Prostate gland (tissue), 2 donors: ENCODE measurements at regions not wholly inside any gene's neighbourhood (a gene's known extent, or its start where the extent isn't known, plus 50 kb on each side); places are given as distances from the start of the nearest gene placed in this dataset.

Source experiments
- DNase-seq: peaks from one replicate; pipeline ENCODE4 v3.0.0-alpha.2; 2019; ENCODE audit warnings: low spot score
- H3K27ac ChIP-seq, 2 donors: fragments of 200-600 bp; sonication (generic); 2 replicates each; pipeline ENCODE4 v1.5.1; 2017 to 2019
- H3K27me3 ChIP-seq: fragments of 200-600 bp; sonication (generic); replicated peaks from 2 replicates; pipeline ENCODE4 v1.5.1; 2019; ENCODE audit not compliant: insufficient read depth
- H3K36me3 ChIP-seq, 2 donors: fragments of 200-600 bp; sonication (generic); 1 replicate in 1 of 2; 2 replicates in 1 of 2; pipeline versions ENCODE4 v1.5.1 to v1.8.1; 2017 to 2019
- H3K4me1 ChIP-seq: fragments of 200-600 bp; sonication (generic); replicated peaks from 2 replicates; pipeline ENCODE4 v1.5.1; 2019
- H3K4me3 ChIP-seq, 2 donors: fragments of 200-600 bp; sonication (generic); 2 replicates each; pipeline ENCODE4 v1.5.1; 2017 to 2019
- H3K9me3 ChIP-seq: fragments of 200-600 bp; sonication (generic); 2 replicates; pipeline ENCODE4 v1.5.1; 2017
- CTCF ChIP-seq, 4 experiments: fragments of 200-600 bp in 2 of 4; fragments of 450-650 bp in 2 of 4; sonication (generic) in 2 of 4; IDR thresholded peaks; 1 replicate in 3 of 4; 2 replicates in 1 of 4; pipeline ENCODE4 v1.5.1; 2016 to 2019; ENCODE audit warnings: antibody characterized with exemption in 4 of 4, mild to moderate bottlenecking in 2 of 4, moderate library complexity in 2 of 4
- POLR2A ChIP-seq: fragments of 450-650 bp; IDR thresholded peaks from one replicate; pipeline ENCODE4 v1.6.1; 2016; ENCODE audit warnings: antibody characterized with exemption, mild to moderate bottlenecking
- POLR2AphosphoS5 ChIP-seq: sonication (generic); formaldehyde crosslinking; IDR thresholded peaks from one replicate; pipeline ENCODE4 v1.6.1; 2017; ENCODE audit warnings: antibody characterized with exemption
- WGBS: methylation state at CpG from one replicate; pipeline ENCODE4 v1.1.5; 2018; 5-methylcytosine and 5-hydroxymethylcytosine counted together
- intact Hi-C: fragments of 100-400 bp; cut with DNase I; formaldehyde crosslinking; loops from one replicate; pipeline ENCODE4 v1.14.2; 2022

GRCh38 chr4:66921433-66921832 is 623.9 kb downstream of the CENPC start:
- intact Hi-C loops, result no loop called here
- no peaks in the 10 kb centered on the region for H3K27me3 ChIP-seq
- TF ChIP-seq CTCF (IDR thresholded peaks at IDR 0.05), result no peak
- no peak for TF ChIP-seq POLR2A
- no peak for TF ChIP-seq POLR2AphosphoS5

GRCh38 chr4:66920514-66920913 is 624.8 kb downstream of the CENPC start:
- Histone ChIP-seq H3K27ac (no peak overlapping the region), H3K27me3 (no peaks in the 10 kb centered on the region), H3K4me3 (no peak overlapping the region), H3K36me3 (no peaks in the 10 kb centered on the region), H3K4me1 (no peaks in the 10 kb centered on the region), H3K9me3 (no peaks in the 10 kb centered on the region)
- no peak for TF ChIP-seq CTCF (IDR thresholded peaks at IDR 0.05)
- no peak for TF ChIP-seq POLR2AphosphoS5
- no peak for TF ChIP-seq POLR2A
- 80% methylated on average over 10 of the region's 10 CpGs for WGBS
- intact Hi-C loops, result no loop called here
- no peak for DNase-seq

More at GRCh38 chr4:66921433-66921832, 623.9 kb downstream of the CENPC start:
- Histone ChIP-seq H3K36me3 (no peaks in the 10 kb centered on the region), H3K4me3 (no peak overlapping the region), H3K27ac (no peak overlapping the region), H3K9me3 (no peaks in the 10 kb centered on the region), H3K4me1 (no peaks in the 10 kb centered on the region)
- 74% methylated on average over 5 of the region's 5 CpGs for WGBS
- no peak for DNase-seq

- no peak overlapping the region for H3K4me3 ChIP-seq
- no peaks in the 10 kb centered on the region for H3K36me3 ChIP-seq
- no peaks in the 10 kb centered on the region for H3K9me3 ChIP-seq
- no peaks in the 10 kb centered on the region for H3K27me3 ChIP-seq
- intact Hi-C loops, result no loop called here
- no peak overlapping the region for H3K27ac ChIP-seq
- no peaks in the 10 kb centered on the region for H3K4me1 ChIP-seq
- 41% methylated on average over 2 of the region's 2 CpGs for WGBS
- no peak for TF ChIP-seq POLR2A
- no peak for TF ChIP-seq POLR2AphosphoS5
- no peak for TF ChIP-seq CTCF (IDR thresholded peaks at IDR 0.05)
- DNase-seq, result no peak
These were observed 633.4 kb downstream of the CENPC start for GRCh38 chr4:66911880-66912279.

- Histone ChIP-seq H3K27ac (no peak overlapping the region), H3K4me1 (no peaks in the 10 kb centered on the region), H3K27me3 (no peaks in the 10 kb centered on the region), H3K9me3 (no peaks in the 10 kb centered on the region), H3K4me3 (no peak overlapping the region), H3K36me3 (no peaks in the 10 kb centered on the region)
- TF ChIP-seq POLR2A, result no peak
- TF ChIP-seq POLR2AphosphoS5, result no peak
- TF ChIP-seq CTCF (IDR thresholded peaks at IDR 0.05), result no peak
- intact Hi-C loops, result no loop called here
- WGBS, result 27% methylated on average over 2 of the region's 2 CpGs
- DNase-seq, result no peak
These were observed 639.0 kb downstream of the CENPC start for GRCh38 chr4:66906314-66906713.

- TF ChIP-seq CTCF (IDR thresholded peaks at IDR 0.05) (no peak), POLR2AphosphoS5 (no peak), POLR2A (no peak)
- intact Hi-C loops, result no loop called here
- Histone ChIP-seq H3K27me3 (no peaks in the 10 kb centered on the region), H3K36me3 (no peaks in the 10 kb centered on the region), H3K4me1 (no peaks in the 10 kb centered on the region), H3K27ac (no peak overlapping the region), H3K9me3 (no peaks in the 10 kb centered on the region), H3K4me3 (no peak overlapping the region)
- 98% methylated on average over 19 of the region's 26 CpGs for WGBS
- DNase-seq, result no peak
These were observed 645.8 kb downstream of the CENPC start for GRCh38 chr4:66899422-66900065.
